Gastrocnemius medialis (tissue), 4 donors: ENCODE measurements at regions not wholly inside any gene's neighbourhood (a gene's known extent, or its start where the extent isn't known, plus 50 kb on each side); places are given as distances from the start of the nearest gene placed in this dataset.
A peak's percentile ranks its signal among the peaks of the same experiment; 100 is the strongest.

ENCODE experiments used
- POLR2A ChIP-seq, 2 donors: fragments of 450-650 bp; IDR thresholded peaks; one replicate each; pipeline ENCODE4 v1.6.1; 2017; ENCODE audit warnings: antibody characterized with exemption in 2 of 2, mild to moderate bottlenecking in 2 of 2, moderate library complexity in 2 of 2
- TF ChIP-seq, protein P1 (sequence below), 5 experiments: fragments of 450-650 bp in 3 of 5; fragments of 200-600 bp in 2 of 5; sonication (generic) in 2 of 5; IDR thresholded peaks in 4 of 5; conservative IDR thresholded peaks in 1 of 5; 1 replicate in 4 of 5; 2 replicates in 1 of 5; pipeline ENCODE4 v1.5.1; 2016 to 2019; ENCODE audit warnings: antibody characterized with exemption in 5 of 5, mild to moderate bottlenecking in 3 of 5, moderate library complexity in 3 of 5

DNA sequence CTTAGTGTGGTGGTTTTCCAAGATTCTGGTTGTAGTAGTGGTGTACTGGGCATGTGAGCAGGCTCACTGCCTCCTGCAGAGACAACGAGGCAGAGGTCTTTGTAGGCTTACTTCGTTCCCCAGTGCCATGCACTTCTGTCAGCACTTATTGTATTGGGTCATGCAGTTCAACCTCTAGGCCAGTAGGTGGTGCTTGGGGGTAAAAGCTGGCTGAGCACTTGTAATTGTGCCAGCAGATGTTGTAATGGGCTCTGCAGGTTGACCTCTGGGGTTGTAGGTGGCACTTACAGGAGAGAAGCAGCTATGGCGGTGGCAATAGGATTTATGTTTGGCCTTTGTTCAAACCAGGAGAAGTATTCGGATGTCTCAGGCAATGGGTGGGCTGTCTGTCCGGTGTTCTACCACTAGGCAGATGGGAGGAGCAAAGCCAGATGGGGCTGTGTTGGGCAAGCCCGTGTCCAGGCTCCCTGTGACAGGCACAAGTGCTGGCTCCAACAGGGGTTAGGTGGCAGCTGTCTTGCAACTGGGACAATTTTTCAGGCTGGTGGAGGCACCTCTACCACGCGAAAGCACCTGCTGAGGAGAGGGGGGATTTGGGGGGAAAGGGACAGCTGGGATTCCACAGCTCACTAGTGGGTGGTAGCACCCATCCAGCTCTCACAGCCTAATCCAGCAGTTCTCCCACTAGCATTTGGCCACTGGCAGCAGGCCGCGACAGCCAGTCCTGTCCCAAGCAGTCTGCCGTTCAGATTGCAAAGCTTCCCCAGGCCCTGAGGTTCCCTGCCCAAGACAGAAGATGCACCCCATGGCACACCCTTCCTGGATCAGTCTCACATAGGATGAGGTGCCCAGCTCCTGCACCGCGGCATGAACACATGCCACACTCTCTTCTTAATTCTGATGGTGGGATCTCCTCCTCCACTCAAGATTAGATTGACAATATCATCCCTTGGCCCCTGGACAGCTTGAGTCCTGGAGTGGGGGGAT is 274.5 kb downstream of the CTH start:
- TF ChIP-seq, protein P1, sequence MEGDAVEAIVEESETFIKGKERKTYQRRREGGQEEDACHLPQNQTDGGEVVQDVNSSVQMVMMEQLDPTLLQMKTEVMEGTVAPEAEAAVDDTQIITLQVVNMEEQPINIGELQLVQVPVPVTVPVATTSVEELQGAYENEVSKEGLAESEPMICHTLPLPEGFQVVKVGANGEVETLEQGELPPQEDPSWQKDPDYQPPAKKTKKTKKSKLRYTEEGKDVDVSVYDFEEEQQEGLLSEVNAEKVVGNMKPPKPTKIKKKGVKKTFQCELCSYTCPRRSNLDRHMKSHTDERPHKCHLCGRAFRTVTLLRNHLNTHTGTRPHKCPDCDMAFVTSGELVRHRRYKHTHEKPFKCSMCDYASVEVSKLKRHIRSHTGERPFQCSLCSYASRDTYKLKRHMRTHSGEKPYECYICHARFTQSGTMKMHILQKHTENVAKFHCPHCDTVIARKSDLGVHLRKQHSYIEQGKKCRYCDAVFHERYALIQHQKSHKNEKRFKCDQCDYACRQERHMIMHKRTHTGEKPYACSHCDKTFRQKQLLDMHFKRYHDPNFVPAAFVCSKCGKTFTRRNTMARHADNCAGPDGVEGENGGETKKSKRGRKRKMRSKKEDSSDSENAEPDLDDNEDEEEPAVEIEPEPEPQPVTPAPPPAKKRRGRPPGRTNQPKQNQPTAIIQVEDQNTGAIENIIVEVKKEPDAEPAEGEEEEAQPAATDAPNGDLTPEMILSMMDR (IDR thresholded peaks at IDR 0.05 in 4 of 5, conservative IDR thresholded peaks at IDR 0.05 in 1 of 5) = peak in 4 of 5 experiments; percentile 37 to 57 (median 52)
- no peak for TF ChIP-seq POLR2A (IDR thresholded peaks at IDR 0.05)
